HFFc6 (cell line): ENCODE measurements at regions not wholly inside any gene's neighbourhood (a gene's known extent, or its start where the extent isn't known, plus 50 kb on each side); places are given as distances from the start of the nearest gene placed in this dataset.

Experiments
- DNase-seq: peaks from one replicate; pipeline ENCODE4 v3.0.0-alpha.2; 2018
- H3K27ac Mint-ChIP-seq: 2 replicates; pipeline ENCODE4 v1.8.0; 2020; ENCODE audit warnings: mild to moderate bottlenecking, mixed read lengths
- H3K27me3 Mint-ChIP-seq: 2 replicates; pipeline ENCODE4 v1.8.0; 2021; ENCODE audit warnings: mild to moderate bottlenecking, moderate library complexity, mixed read lengths; ENCODE audit not compliant: insufficient read depth
- H3K36me3 Mint-ChIP-seq: 2 replicates; pipeline ENCODE4 v1.8.0; 2021; ENCODE audit warnings: low read depth, mixed read lengths
- H3K4me1 Mint-ChIP-seq: 2 replicates; pipeline ENCODE4 v1.8.0; 2020; ENCODE audit warnings: low read depth, mixed read lengths
- H3K4me3 Mint-ChIP-seq: 2 replicates; pipeline ENCODE4 v1.8.0; 2020; ENCODE audit warnings: mild to moderate bottlenecking, moderate library complexity, mixed read lengths
- H3K9me3 Mint-ChIP-seq: 2 replicates; pipeline ENCODE4 v1.8.0; 2020; ENCODE audit warnings: mild to moderate bottlenecking, mixed read lengths
- CTCF ChIP-seq: fragments of 200-600 bp; sonication (generic); IDR thresholded peaks from 2 replicates; pipeline ENCODE4 v1.5.0; 2021; ENCODE audit warnings: antibody characterized with exemption, mild to moderate bottlenecking

GRCh38 chr22:34045311-34045710 lies 125.0 kb upstream of the LARGE1 start:
- Mint-ChIP-seq H3K36me3 (no peaks in the 10 kb centered on the region), H3K9me3 (peaks cover 63% of the 10 kb centered on the region), H3K27me3 (no peaks in the 10 kb centered on the region), H3K4me1 (no peaks in the 10 kb centered on the region), H3K27ac (no peak overlapping the region), H3K4me3 (no peak overlapping the region)
- DNase-seq, result no peak
- no peak for TF ChIP-seq CTCF

GRCh38 chr22:34055525-34056200 lies 135.4 kb upstream of the LARGE1 start:
- no peak overlapping the region for H3K4me3 Mint-ChIP-seq

GRCh38 chr22:34057726-34058125 lies 137.4 kb upstream of the LARGE1 start:
- H3K27ac Mint-ChIP-seq, result no peak overlapping the region
- peaks cover 6% of the 10 kb centered on the region; the same call in 1 of the 2 replicates for H3K36me3 Mint-ChIP-seq
- no peak for TF ChIP-seq CTCF
- no peaks in the 10 kb centered on the region for H3K4me1 Mint-ChIP-seq
- no peak overlapping the region for H3K4me3 Mint-ChIP-seq
- no peaks in the 10 kb centered on the region for H3K27me3 Mint-ChIP-seq
- no peak for DNase-seq
- H3K9me3 Mint-ChIP-seq, result peaks cover 71% of the 10 kb centered on the region

More at GRCh38 chr22:34055525-34056200, 135.4 kb upstream of the LARGE1 start:
- Mint-ChIP-seq H3K9me3 (peaks cover 81% of the 10 kb centered on the region), H3K36me3 (peaks cover 6% of the 10 kb centered on the region; the same call in 1 of the 2 replicates), H3K4me1 (no peaks in the 10 kb centered on the region), H3K27me3 (no peaks in the 10 kb centered on the region), H3K27ac (no peak overlapping the region)
- TF ChIP-seq CTCF, result no peak
- no peak for DNase-seq

GRCh38 chr22:34064696-34065095 lies 144.4 kb upstream of the LARGE1 start:
- H3K27me3 Mint-ChIP-seq, result no peaks in the 10 kb centered on the region
- DNase-seq, result no peak
- H3K9me3 Mint-ChIP-seq, result peaks cover 39% of the 10 kb centered on the region
- peaks cover 10% of the 10 kb centered on the region; the same call in 1 of the 2 replicates for H3K36me3 Mint-ChIP-seq
- no peak for TF ChIP-seq CTCF
- no peaks in the 10 kb centered on the region for H3K4me1 Mint-ChIP-seq
- H3K27ac Mint-ChIP-seq, result no peak overlapping the region
- no peak overlapping the region for H3K4me3 Mint-ChIP-seq

GRCh38 chr22:34067031-34067430 lies 146.8 kb upstream of the LARGE1 start:
- Mint-ChIP-seq H3K9me3 (peaks cover 53% of the 10 kb centered on the region), H3K27ac (no peak overlapping the region), H3K27me3 (no peaks in the 10 kb centered on the region), H3K4me1 (no peaks in the 10 kb centered on the region), H3K36me3 (peaks cover 10% of the 10 kb centered on the region; the same call in 1 of the 2 replicates), H3K4me3 (no peak overlapping the region)
- no peak for TF ChIP-seq CTCF
- no peak for DNase-seq
